H9 (cell line): ENCODE measurements at regions not wholly inside any gene's neighbourhood (a gene's known extent, or its start where the extent isn't known, plus 50 kb on each side); places are given as distances from the start of the nearest gene placed in this dataset.

ENCODE experiments used
- DNase-seq: peaks from one replicate; pipeline ENCODE4 v3.0.0-alpha.2; 2017
- H2AFZ ChIP-seq: one replicate; pipeline ENCODE4 v1.6.1; 2013; ENCODE audit warnings: mild to moderate bottlenecking, low read length, control low read depth, moderate library complexity
- H2AK5ac ChIP-seq: 2 replicates; pipeline ENCODE4 v1.6.1; 2013; ENCODE audit warnings: low read length, control low read depth, mixed read lengths; ENCODE audit not compliant: insufficient read length
- H2BK120ac ChIP-seq: one replicate; pipeline ENCODE4 v1.6.1; 2013; ENCODE audit warnings: low read depth, mild to moderate bottlenecking, low read length, control low read depth, inconsistent platforms; ENCODE audit not compliant: poor library complexity, severe bottlenecking
- H2BK12ac ChIP-seq: 2 replicates; pipeline ENCODE4 v1.6.1; 2013; ENCODE audit warnings: low read length, control low read depth, mixed read lengths, low read depth; ENCODE audit not compliant: insufficient read length
- H2BK15ac ChIP-seq: 2 replicates; pipeline ENCODE4 v1.6.1; 2013; ENCODE audit warnings: low read depth, low read length, control low read depth
- H2BK20ac ChIP-seq: one replicate; pipeline ENCODE4 v1.6.1; 2013; ENCODE audit warnings: low read depth, mild to moderate bottlenecking, low read length, control low read depth, inconsistent platforms; ENCODE audit not compliant: poor library complexity, severe bottlenecking
- H2BK5ac ChIP-seq: 2 replicates; pipeline ENCODE4 v1.6.1; 2013; ENCODE audit warnings: low read length, control low read depth, mixed read lengths; ENCODE audit not compliant: insufficient read length
- H3K14ac ChIP-seq: 2 replicates; pipeline ENCODE4 v1.6.1; 2013; ENCODE audit warnings: low read length, control low read depth; ENCODE audit not compliant: insufficient read depth
- H3K18ac ChIP-seq: 2 replicates; pipeline ENCODE4 v1.6.1; 2013; ENCODE audit warnings: low read depth, mild to moderate bottlenecking, mixed read lengths, low read length, control low read depth; ENCODE audit not compliant: insufficient read length
- H3K23ac ChIP-seq: 2 replicates; pipeline ENCODE4 v1.6.1; 2013; ENCODE audit warnings: low read length, control low read depth, mixed read lengths, low read depth; ENCODE audit not compliant: insufficient read length
- H3K23me2 ChIP-seq: 2 replicates; pipeline ENCODE4 v1.6.1; 2013; ENCODE audit warnings: low read depth, mild to moderate bottlenecking, mixed read lengths, low read length, control low read depth; ENCODE audit not compliant: insufficient read length, poor library complexity, severe bottlenecking
- H3K27ac ChIP-seq: 2 replicates; pipeline ENCODE4 v1.5.1; 2013; ENCODE audit warnings: low read length, control low read depth, mixed read lengths, low read depth; ENCODE audit not compliant: insufficient read length
- H3K27me3 ChIP-seq: 2 replicates; pipeline ENCODE4 v1.6.1; 2013; ENCODE audit warnings: low read length, control low read depth, inconsistent platforms; ENCODE audit not compliant: insufficient read depth
- H3K4ac ChIP-seq: 2 replicates; pipeline ENCODE4 v1.6.1; 2013; ENCODE audit warnings: low read depth, mild to moderate bottlenecking, control low read depth, inconsistent platforms, low read length, moderate library complexity
- H3K4me1 ChIP-seq: 2 replicates; pipeline ENCODE4 v1.6.1; 2013; ENCODE audit warnings: low read length, control low read depth, inconsistent platforms; ENCODE audit not compliant: insufficient read depth
- H3K4me2 ChIP-seq: 2 replicates; pipeline ENCODE4 v1.6.1; 2013; ENCODE audit warnings: low read length, control low read depth, mixed read lengths; ENCODE audit not compliant: insufficient read length, insufficient read depth
- H3K56ac ChIP-seq: 2 replicates; pipeline ENCODE4 v1.6.1; 2013; ENCODE audit warnings: low read depth, mild to moderate bottlenecking, mixed read lengths, low read length, control low read depth; ENCODE audit not compliant: insufficient read length
- H3K79me1 ChIP-seq: 2 replicates; pipeline ENCODE4 v1.6.1; 2013; ENCODE audit warnings: low read depth, mild to moderate bottlenecking, moderate library complexity, low read length, control low read depth, inconsistent platforms; ENCODE audit not compliant: insufficient read depth, poor library complexity, severe bottlenecking
- H3K79me2 ChIP-seq: 2 replicates; pipeline ENCODE4 v1.6.1; 2013; ENCODE audit warnings: low read length, control low read depth, inconsistent platforms; ENCODE audit not compliant: insufficient read depth
- H3K9ac ChIP-seq: 2 replicates; pipeline ENCODE4 v1.6.1; 2013; ENCODE audit warnings: low read length, control low read depth, mixed read lengths; ENCODE audit not compliant: insufficient read length; ENCODE audit errors: extremely low read depth
- H3K9me3 ChIP-seq: one replicate; pipeline ENCODE4 v1.6.1; 2013; ENCODE audit warnings: low read depth, low read length, inconsistent platforms; ENCODE audit not compliant: control insufficient read depth
- H3T11ph ChIP-seq: one replicate; pipeline ENCODE4 v1.6.1; 2013; ENCODE audit warnings: mild to moderate bottlenecking, low read length, control low read depth, inconsistent platforms
- H4K20me1 ChIP-seq: one replicate; pipeline ENCODE4 v1.6.1; 2013; ENCODE audit not compliant: control insufficient read depth, insufficient read length, insufficient read depth
- H4K5ac ChIP-seq: 2 replicates; pipeline ENCODE4 v1.6.1; 2013; ENCODE audit warnings: low read depth, mild to moderate bottlenecking, mixed read lengths, low read length, control low read depth; ENCODE audit not compliant: insufficient read length
- H4K8ac ChIP-seq: replicated peaks from 2 replicates; pipeline ENCODE4 v1.6.1; 2013; ENCODE audit warnings: low read length, control low read depth, mixed read lengths, low read depth; ENCODE audit not compliant: insufficient read length
- H4K91ac ChIP-seq: 2 replicates; pipeline ENCODE4 v1.6.1; 2013; ENCODE audit warnings: low read depth, mild to moderate bottlenecking, moderate library complexity, mixed read lengths, low read length, control low read depth; ENCODE audit not compliant: insufficient read length
- H3K27ac Mint-ChIP-seq, 3 experiments: 2 replicates in 2 of 3; 3 replicates in 1 of 3; pipeline ENCODE4 v1.8.0; 2020 to 2021; ENCODE audit warnings: mixed read lengths in 3 of 3, mild to moderate bottlenecking in 1 of 3, moderate library complexity in 1 of 3
- H3K27me3 Mint-ChIP-seq: 2 replicates; pipeline ENCODE4 v1.8.0; 2021; ENCODE audit warnings: low read depth, mild to moderate bottlenecking, moderate library complexity, mixed read lengths
- H3K36me3 Mint-ChIP-seq, 3 experiments: 2 replicates in 2 of 3; 3 replicates in 1 of 3; pipeline ENCODE4 v1.8.0; 2020 to 2021; ENCODE audit warnings: low read depth in 3 of 3, mixed read lengths in 3 of 3; ENCODE audit not compliant: insufficient read depth in 1 of 3
- H3K4me1 Mint-ChIP-seq, 2 experiments: 2 replicates each; pipeline ENCODE4 v1.8.0; 2020; ENCODE audit warnings: mixed read lengths in 2 of 2
- H3K4me3 Mint-ChIP-seq, 2 experiments: 2 replicates in 1 of 2; 3 replicates in 1 of 2; pipeline ENCODE4 v1.8.0; 2020 to 2021; ENCODE audit warnings: mild to moderate bottlenecking in 2 of 2, mixed read lengths in 2 of 2, moderate library complexity in 1 of 2
- H3K9me3 Mint-ChIP-seq, 2 experiments: 2 replicates in 1 of 2; 3 replicates in 1 of 2; pipeline ENCODE4 v1.8.0; 2020; ENCODE audit warnings: mild to moderate bottlenecking in 2 of 2, mixed read lengths in 2 of 2, moderate library complexity in 1 of 2
- WGBS: extraction: QIAGEN DNeasy Blood & Tissue Kit; methylation state at CpG from one replicate; pipeline ENCODE4 v1.1.7; 2013; ENCODE audit warnings: missing lambda C conversion rate, low lambda C conversion rate, mixed read lengths; ENCODE audit not compliant: insufficient read length; ENCODE audit errors: extremely low coverage; 5-methylcytosine and 5-hydroxymethylcytosine counted together
- TF ChIP-seq, protein P1 (sequence below): fragments of 200-600 bp; sonication (generic); conservative IDR thresholded peaks from 3 replicates; pipeline ENCODE4 v1.8.0; 2021; ENCODE audit warnings: antibody characterized with exemption, mild to moderate bottlenecking

GRCh38 chrX:28127662-28128061, 146.4 kb upstream of the DCAF8L1 start:
- Mint-ChIP-seq H3K36me3 (no peaks in the 10 kb centered on the region; a peak in 1 of 7 replicates), H3K4me3 (no peak overlapping the region), H3K4me1 (peaks cover 4 to 9% of the 10 kb centered on the region in 2 experiments), H3K27ac (no peak overlapping the region), H3K9me3 (peaks cover 37 to 49% of the 10 kb centered on the region in 2 experiments), H3K27me3 (peaks cover 83% of the 10 kb centered on the region)
- H2AK5ac ChIP-seq = no peak overlapping the region
- H3K4me1 ChIP-seq = no peaks in the 10 kb centered on the region
- H4K5ac ChIP-seq = no peak overlapping the region
- no peak overlapping the region for H2BK20ac ChIP-seq
- no peaks in the 10 kb centered on the region for H3K9me3 ChIP-seq
- H2BK5ac ChIP-seq = no peak overlapping the region
- H3K79me1 ChIP-seq = no peaks in the 10 kb centered on the region
- H3T11ph ChIP-seq = no peak overlapping the region
- H3K56ac ChIP-seq = no peak overlapping the region
- no peak overlapping the region for H4K8ac ChIP-seq
- no peak overlapping the region for H4K91ac ChIP-seq
- DNase-seq = no peak
- H2BK120ac ChIP-seq = no peak overlapping the region
- H2AFZ ChIP-seq = no peak overlapping the region
- H3K23ac ChIP-seq = no peak overlapping the region
- no peaks in the 10 kb centered on the region for H3K79me2 ChIP-seq
- no peak overlapping the region for H3K27ac ChIP-seq
- no peak overlapping the region for H3K14ac ChIP-seq
- no peak overlapping the region for H3K4me2 ChIP-seq
- H3K27me3 ChIP-seq = peaks cover 20% of the 10 kb centered on the region; the same call in 1 of the 2 replicates
- no peak overlapping the region for H2BK12ac ChIP-seq
- H3K9ac ChIP-seq = no peak overlapping the region
- H3K23me2 ChIP-seq = no peaks in the 10 kb centered on the region
- TF ChIP-seq, protein P1, sequence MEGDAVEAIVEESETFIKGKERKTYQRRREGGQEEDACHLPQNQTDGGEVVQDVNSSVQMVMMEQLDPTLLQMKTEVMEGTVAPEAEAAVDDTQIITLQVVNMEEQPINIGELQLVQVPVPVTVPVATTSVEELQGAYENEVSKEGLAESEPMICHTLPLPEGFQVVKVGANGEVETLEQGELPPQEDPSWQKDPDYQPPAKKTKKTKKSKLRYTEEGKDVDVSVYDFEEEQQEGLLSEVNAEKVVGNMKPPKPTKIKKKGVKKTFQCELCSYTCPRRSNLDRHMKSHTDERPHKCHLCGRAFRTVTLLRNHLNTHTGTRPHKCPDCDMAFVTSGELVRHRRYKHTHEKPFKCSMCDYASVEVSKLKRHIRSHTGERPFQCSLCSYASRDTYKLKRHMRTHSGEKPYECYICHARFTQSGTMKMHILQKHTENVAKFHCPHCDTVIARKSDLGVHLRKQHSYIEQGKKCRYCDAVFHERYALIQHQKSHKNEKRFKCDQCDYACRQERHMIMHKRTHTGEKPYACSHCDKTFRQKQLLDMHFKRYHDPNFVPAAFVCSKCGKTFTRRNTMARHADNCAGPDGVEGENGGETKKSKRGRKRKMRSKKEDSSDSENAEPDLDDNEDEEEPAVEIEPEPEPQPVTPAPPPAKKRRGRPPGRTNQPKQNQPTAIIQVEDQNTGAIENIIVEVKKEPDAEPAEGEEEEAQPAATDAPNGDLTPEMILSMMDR = no peak
- H4K20me1 ChIP-seq = no peaks in the 10 kb centered on the region
- no CpG with 5 or more reads among the region's 3 CpGs for WGBS
- no peak overlapping the region for H3K4ac ChIP-seq
- no peak overlapping the region for H2BK15ac ChIP-seq
- no peak overlapping the region for H3K18ac ChIP-seq
